ENCODE measurements at regions not wholly inside any gene's neighbourhood (a gene's known extent, or its start where the extent isn't known, plus 50 kb on each side); places are given as distances from the start of the nearest gene placed in this dataset.
A peak's percentile ranks its signal among the peaks of the same experiment; 100 is the strongest.
"Not testable (repeated sequence)": the region's sequence is repeated elsewhere in the genome, so short reads cannot be mapped to it uniquely, and the experiment has no call there.

- DNase-seq, result no peak
Measured at GRCh38 chr3:72660270-72661114, 187.8 kb downstream of the SHQ1 start.

- DNase-seq, result no peak
Measured at GRCh38 chr3:72659596-72659995, 188.6 kb downstream of the SHQ1 start.

GRCh38 chr3:72659188-72659587 lies 189.1 kb downstream of the SHQ1 start:
- DNase-seq, result no peak

GRCh38 chr3:72658466-72659100 lies 189.7 kb downstream of the SHQ1 start:
- no peak for DNase-seq

- no peak for DNase-seq
Measured at GRCh38 chr3:72657666-72658065, 190.6 kb downstream of the SHQ1 start.

- no peak for DNase-seq
Measured at GRCh38 chr3:72655723-72656122, 192.5 kb downstream of the SHQ1 start.

- no peak for DNase-seq
Measured at GRCh38 chr3:72655131-72655551, 193.1 kb downstream of the SHQ1 start.

GRCh38 chr3:72652395-72652794 lies 195.8 kb downstream of the SHQ1 start:
- no peak for DNase-seq

- no peak for DNase-seq
Measured at GRCh38 chr3:72651498-72651897, 196.7 kb downstream of the SHQ1 start.

GRCh38 chr3:72646263-72646662 lies 202.0 kb downstream of the SHQ1 start:
- no peak for DNase-seq

GRCh38 chr3:72643635-72644034 lies 204.6 kb downstream of the SHQ1 start:
- DNase-seq, result not testable (repeated sequence)

- peak; percentile 25 for DNase-seq
Measured at GRCh38 chr3:72641684-72642083, 206.6 kb downstream of the SHQ1 start.

GRCh38 chr3:72641072-72641471 lies 207.2 kb downstream of the SHQ1 start:
- no peak for DNase-seq

- no peak for DNase-seq
Measured at GRCh38 chr3:72636969-72637597, 211.2 kb downstream of the SHQ1 start.

GRCh38 chr3:72635551-72635950 lies 212.7 kb downstream of the SHQ1 start:
- no peak for DNase-seq

- DNase-seq, result peak; percentile 79
Measured at GRCh38 chr3:72634128-72634527, 214.1 kb downstream of the SHQ1 start.

- DNase-seq, result peak; percentile 54
Measured at GRCh38 chr3:72633534-72633933, 214.7 kb downstream of the SHQ1 start.

- DNase-seq, result peak; percentile 13
Measured at GRCh38 chr3:72633121-72633520, 215.1 kb downstream of the SHQ1 start.

GRCh38 chr3:72632129-72632528 lies 216.1 kb downstream of the SHQ1 start:
- DNase-seq, result no peak

- no peak for DNase-seq
Measured at GRCh38 chr3:72630969-72631344, 217.3 kb downstream of the SHQ1 start.

- no peak for DNase-seq
Measured at GRCh38 chr3:72630327-72630968, 217.8 kb downstream of the SHQ1 start.

GRCh38 chr3:72629191-72629631 lies 219.0 kb downstream of the SHQ1 start:
- peak; percentile 71 for DNase-seq

- no peak for DNase-seq
Measured at GRCh38 chr3:72628065-72628464, 220.2 kb downstream of the SHQ1 start.
